SK-N-SH (cell line): ENCODE measurements at regions not wholly inside any gene's neighbourhood (a gene's known extent, or its start where the extent isn't known, plus 50 kb on each side); places are given as distances from the start of the nearest gene placed in this dataset.

Experiments
- CTCF ChIA-PET: fragments of 300-600, 350-600 bp; formaldehyde crosslinking; extraction: SDS; loops from one replicate; lab custom pipeline; 2021; lab: Yijun Ruan, JAX
- POLR2A ChIA-PET: fragments of 350-600 bp; sonication (Branson Sonifier 250); formaldehyde crosslinking; extraction: SDS; loops from one replicate; lab custom pipeline; 2020; ENCODE audit warnings: antibody characterized with exemption, inconsistent platforms; lab: Yijun Ruan, JAX
- DNase-seq: peaks from one replicate; pipeline ENCODE4 v3.0.0; 2012
- H2AFZ ChIP-seq: fragments of 200-600 bp; sonication (generic); 2 replicates; pipeline ENCODE4 v1.8.1; 2016; ENCODE audit warnings: antibody characterized with exemption, mild to moderate bottlenecking, low read depth
- H3F3A ChIP-seq: fragments of 200-600 bp; sonication (generic); replicated peaks from 2 replicates; pipeline ENCODE3; 2016; ENCODE audit warnings: antibody characterized with exemption, mild to moderate bottlenecking; ENCODE audit not compliant: insufficient read depth
- H3K27ac ChIP-seq, 2 experiments: fragments of 200-500 bp in 1 of 2; fragments of 200-600 bp in 1 of 2; sonication (Bioruptor generic) in 1 of 2; sonication (generic), shearing (Covaris generic) in 1 of 2; 2 replicates each; pipeline versions ENCODE4 v1.5.1 to v1.6.1; 2014 to 2016; ENCODE audit warnings: low read depth in 2 of 2, inconsistent platforms in 1 of 2, low read length in 1 of 2, mild to moderate bottlenecking in 1 of 2, mixed read lengths in 1 of 2
- H3K27me3 ChIP-seq: fragments of 200-600 bp; sonication (generic), shearing (Covaris generic); 2 replicates; pipeline ENCODE4 v1.6.1; 2016; ENCODE audit warnings: mixed run types; ENCODE audit not compliant: insufficient read depth
- H3K36me3 ChIP-seq, 2 experiments: fragments of 200-500 bp in 1 of 2; fragments of 200-600 bp in 1 of 2; sonication (Bioruptor generic) in 1 of 2; sonication (generic) in 1 of 2; replicated peaks in 1 of 2; 2 replicates each; pipeline versions ENCODE3 to v1.5.1; 2014 to 2016; ENCODE audit warnings: low read length in 1 of 2, mild to moderate bottlenecking in 1 of 2; ENCODE audit not compliant: insufficient read depth in 2 of 2, control insufficient read depth in 1 of 2
- H3K4me1 ChIP-seq, 2 experiments: fragments of 200-500 bp in 1 of 2; fragments of 200-600 bp in 1 of 2; sonication (Bioruptor generic) in 1 of 2; sonication (generic), shearing (Covaris generic) in 1 of 2; 2 replicates each; pipeline versions ENCODE4 v1.5.1 to v1.6.1; 2014 to 2016; ENCODE audit warnings: low read depth in 1 of 2, low read length in 1 of 2, mixed run types in 1 of 2; ENCODE audit not compliant: insufficient read depth in 2 of 2, control insufficient read depth in 1 of 2
- H3K4me2 ChIP-seq: fragments of 200-600 bp; sonication (generic), shearing (Covaris generic); 2 replicates; pipeline ENCODE4 v1.6.1; 2017; ENCODE audit warnings: mixed run types
- H3K4me3 ChIP-seq, 2 experiments: fragments of 200-500 bp in 1 of 2; fragments of 200-600 bp in 1 of 2; sonication (Bioruptor generic) in 1 of 2; sonication (generic), shearing (Covaris generic) in 1 of 2; 2 replicates each; pipeline versions ENCODE4 v1.5.1 to v1.8.1; 2014 to 2016; ENCODE audit warnings: low read depth in 2 of 2, inconsistent platforms in 1 of 2, low read length in 1 of 2, mild to moderate bottlenecking in 1 of 2, mixed read lengths in 1 of 2, moderate library complexity in 1 of 2
- H3K79me2 ChIP-seq: fragments of 200-600 bp; sonication (generic); 2 replicates; pipeline ENCODE4 v1.8.1; 2017; ENCODE audit warnings: mild to moderate bottlenecking; ENCODE audit not compliant: insufficient read depth
- H3K9ac ChIP-seq: fragments of 200-600 bp; sonication (generic); 2 replicates; pipeline ENCODE4 v1.6.1; 2017; ENCODE audit warnings: mixed run types
- H3K9me2 ChIP-seq: fragments of 200-600 bp; sonication (generic); 2 replicates; pipeline ENCODE4 v1.6.1; 2017; ENCODE audit warnings: mixed run types
- H3K9me3 ChIP-seq: fragments of 200-600 bp; sonication (generic); 2 replicates; pipeline ENCODE4 v1.6.1; 2017; ENCODE audit warnings: mixed run types, mild to moderate bottlenecking, moderate library complexity
- H4K20me1 ChIP-seq: fragments of 200-600 bp; sonication (generic); 2 replicates; pipeline ENCODE4 v1.6.1; 2017; ENCODE audit warnings: mild to moderate bottlenecking, mixed run types; ENCODE audit not compliant: insufficient read depth
- CHD2 ChIP-seq: fragments of 150-350 bp; IDR thresholded peaks from 2 replicates; pipeline ENCODE4 v1.6.1; 2018; ENCODE audit warnings: low read length; ENCODE audit not compliant: partially characterized antibody
- FOSL2 ChIP-seq: IDR thresholded peaks from 2 replicates; pipeline ENCODE4 v1.4.0; 2012; ENCODE audit warnings: low read depth, mild to moderate bottlenecking, moderate library complexity, borderline replicate concordance
- FOXJ3 ChIP-seq: sonication (generic); formaldehyde crosslinking; IDR thresholded peaks from 2 replicates; pipeline ENCODE4 v1.5.1; 2020; ENCODE audit warnings: mild to moderate bottlenecking, missing genetic modification reagents
- JUND ChIP-seq: IDR thresholded peaks from 2 replicates; pipeline ENCODE4 v1.4.0; 2012
- RAD21 ChIP-seq: IDR thresholded peaks from 2 replicates; pipeline ENCODE4 v1.6.1; 2012; ENCODE audit warnings: mild to moderate bottlenecking, low read length
- RXRA ChIP-seq: IDR thresholded peaks from 2 replicates; pipeline ENCODE4 v1.4.0; 2012; ENCODE audit warnings: low read depth, mild to moderate bottlenecking, borderline replicate concordance
- TAF1 ChIP-seq: IDR thresholded peaks from 2 replicates; pipeline ENCODE4 v1.6.1; 2012; ENCODE audit warnings: low read depth, mild to moderate bottlenecking, low read length, moderate library complexity, borderline replicate concordance
- WGBS: methylation state at CpG from one replicate; pipeline ENCODE4 v1.1.6; 2017; ENCODE audit warnings: low lambda C conversion rate; 5-methylcytosine and 5-hydroxymethylcytosine counted together
- TF ChIP-seq, protein P1 (sequence below): IDR thresholded peaks from 2 replicates; pipeline ENCODE4 v1.6.1; 2012; ENCODE audit warnings: mild to moderate bottlenecking, low read depth, low read length, moderate library complexity
- TF ChIP-seq, protein P2 (sequence below): IDR thresholded peaks from 2 replicates; pipeline ENCODE4 v1.4.0; 2012; ENCODE audit warnings: low read depth, borderline replicate concordance

DNA sequence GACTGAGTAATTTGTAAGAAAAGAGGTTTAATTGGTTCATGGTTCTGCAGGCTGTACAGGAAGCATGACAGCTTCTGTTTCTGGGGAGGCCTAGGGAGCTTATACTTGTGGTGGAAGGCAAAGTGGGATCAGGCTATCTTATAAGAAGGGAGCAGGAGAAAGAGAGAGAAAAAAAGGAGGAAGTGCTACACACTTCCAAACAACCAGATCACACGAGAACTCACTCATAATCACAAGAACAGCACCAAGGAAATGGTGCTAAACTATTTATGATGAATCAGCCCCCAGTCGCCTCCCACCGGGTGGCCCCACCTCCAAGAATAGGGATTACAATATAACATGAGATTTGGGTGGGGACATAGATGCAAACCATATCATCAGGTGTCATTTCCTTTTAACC lies 89.1 kb upstream of the KCNMA1 start:
- Histone ChIP-seq H3K9ac (no peak overlapping the region), H2AFZ (no peak overlapping the region)

GRCh38 chr10:77726301-77726700 lies 88.7 kb upstream of the KCNMA1 start:
- no peaks in the 10 kb centered on the region for H3F3A ChIP-seq
- H3K4me3 ChIP-seq, result no peak overlapping the region
- ChIA-PET CTCF (no interaction called here), POLR2A (no interaction called here)
- no peak overlapping the region for H3K27ac ChIP-seq
- H3K9me2 ChIP-seq, result no peaks in the 10 kb centered on the region
- H4K20me1 ChIP-seq, result no peaks in the 10 kb centered on the region
- peaks cover 0 to 4% of the 10 kb centered on the region in 2 experiments for H3K36me3 ChIP-seq
- H3K9me3 ChIP-seq, result no peaks in the 10 kb centered on the region
- TF ChIP-seq, protein P1, sequence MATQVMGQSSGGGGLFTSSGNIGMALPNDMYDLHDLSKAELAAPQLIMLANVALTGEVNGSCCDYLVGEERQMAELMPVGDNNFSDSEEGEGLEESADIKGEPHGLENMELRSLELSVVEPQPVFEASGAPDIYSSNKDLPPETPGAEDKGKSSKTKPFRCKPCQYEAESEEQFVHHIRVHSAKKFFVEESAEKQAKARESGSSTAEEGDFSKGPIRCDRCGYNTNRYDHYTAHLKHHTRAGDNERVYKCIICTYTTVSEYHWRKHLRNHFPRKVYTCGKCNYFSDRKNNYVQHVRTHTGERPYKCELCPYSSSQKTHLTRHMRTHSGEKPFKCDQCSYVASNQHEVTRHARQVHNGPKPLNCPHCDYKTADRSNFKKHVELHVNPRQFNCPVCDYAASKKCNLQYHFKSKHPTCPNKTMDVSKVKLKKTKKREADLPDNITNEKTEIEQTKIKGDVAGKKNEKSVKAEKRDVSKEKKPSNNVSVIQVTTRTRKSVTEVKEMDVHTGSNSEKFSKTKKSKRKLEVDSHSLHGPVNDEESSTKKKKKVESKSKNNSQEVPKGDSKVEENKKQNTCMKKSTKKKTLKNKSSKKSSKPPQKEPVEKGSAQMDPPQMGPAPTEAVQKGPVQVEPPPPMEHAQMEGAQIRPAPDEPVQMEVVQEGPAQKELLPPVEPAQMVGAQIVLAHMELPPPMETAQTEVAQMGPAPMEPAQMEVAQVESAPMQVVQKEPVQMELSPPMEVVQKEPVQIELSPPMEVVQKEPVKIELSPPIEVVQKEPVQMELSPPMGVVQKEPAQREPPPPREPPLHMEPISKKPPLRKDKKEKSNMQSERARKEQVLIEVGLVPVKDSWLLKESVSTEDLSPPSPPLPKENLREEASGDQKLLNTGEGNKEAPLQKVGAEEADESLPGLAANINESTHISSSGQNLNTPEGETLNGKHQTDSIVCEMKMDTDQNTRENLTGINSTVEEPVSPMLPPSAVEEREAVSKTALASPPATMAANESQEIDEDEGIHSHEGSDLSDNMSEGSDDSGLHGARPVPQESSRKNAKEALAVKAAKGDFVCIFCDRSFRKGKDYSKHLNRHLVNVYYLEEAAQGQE, result no peak
- TF ChIP-seq JUND (no peak), RAD21 (no peak)
- TF ChIP-seq, protein P2, sequence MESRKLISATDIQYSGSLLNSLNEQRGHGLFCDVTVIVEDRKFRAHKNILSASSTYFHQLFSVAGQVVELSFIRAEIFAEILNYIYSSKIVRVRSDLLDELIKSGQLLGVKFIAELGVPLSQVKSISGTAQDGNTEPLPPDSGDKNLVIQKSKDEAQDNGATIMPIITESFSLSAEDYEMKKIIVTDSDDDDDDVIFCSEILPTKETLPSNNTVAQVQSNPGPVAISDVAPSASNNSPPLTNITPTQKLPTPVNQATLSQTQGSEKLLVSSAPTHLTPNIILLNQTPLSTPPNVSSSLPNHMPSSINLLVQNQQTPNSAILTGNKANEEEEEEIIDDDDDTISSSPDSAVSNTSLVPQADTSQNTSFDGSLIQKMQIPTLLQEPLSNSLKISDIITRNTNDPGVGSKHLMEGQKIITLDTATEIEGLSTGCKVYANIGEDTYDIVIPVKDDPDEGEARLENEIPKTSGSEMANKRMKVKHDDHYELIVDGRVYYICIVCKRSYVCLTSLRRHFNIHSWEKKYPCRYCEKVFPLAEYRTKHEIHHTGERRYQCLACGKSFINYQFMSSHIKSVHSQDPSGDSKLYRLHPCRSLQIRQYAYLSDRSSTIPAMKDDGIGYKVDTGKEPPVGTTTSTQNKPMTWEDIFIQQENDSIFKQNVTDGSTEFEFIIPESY, result no peak
- H3K9ac ChIP-seq, result no peak overlapping the region
- no peaks in the 10 kb centered on the region for H3K27me3 ChIP-seq
- DNase-seq, result no peak
- WGBS, result 100% methylated on average over 1 of the region's 1 CpG
- H3K4me1 ChIP-seq, result peaks cover 0 to 3% of the 10 kb centered on the region in 2 experiments; a peak in 1 of 4 replicates
- H3K79me2 ChIP-seq, result no peaks in the 10 kb centered on the region
- H2AFZ ChIP-seq, result no peak overlapping the region
- H3K4me2 ChIP-seq, result no peak overlapping the region

More for the DNA sequence above, 89.1 kb upstream of the KCNMA1 start:
- Histone ChIP-seq H3K4me2 (no peak overlapping the region), H3K36me3 (peaks cover 0 to 4% of the 10 kb centered on the region in 2 experiments), H3K4me3 (no peak overlapping the region), H3K79me2 (no peaks in the 10 kb centered on the region), H3K9me2 (no peaks in the 10 kb centered on the region), H3F3A (no peaks in the 10 kb centered on the region), H3K27ac (no peak overlapping the region), H3K4me1 (peaks cover 0 to 3% of the 10 kb centered on the region in 2 experiments; a peak in 1 of 4 replicates), H4K20me1 (no peaks in the 10 kb centered on the region), H3K27me3 (no peaks in the 10 kb centered on the region), H3K9me3 (no peaks in the 10 kb centered on the region)
- ChIA-PET POLR2A (no interaction called here), CTCF (no interaction called here)
- no peak for DNase-seq
- TF ChIP-seq CHD2 (no peak), TAF1 (no peak), FOSL2 (no peak), RXRA (no peak), FOXJ3 (CRISPR knock-in tag) (no peak)
- TF ChIP-seq, protein P2, result no peak
- WGBS, result 87% methylated on average over 3 of the region's 3 CpGs
